ENCODE measurements at regions not wholly inside any gene's neighbourhood (a gene's known extent, or its start where the extent isn't known, plus 50 kb on each side); places are given as distances from the start of the nearest gene placed in this dataset.

DNA sequence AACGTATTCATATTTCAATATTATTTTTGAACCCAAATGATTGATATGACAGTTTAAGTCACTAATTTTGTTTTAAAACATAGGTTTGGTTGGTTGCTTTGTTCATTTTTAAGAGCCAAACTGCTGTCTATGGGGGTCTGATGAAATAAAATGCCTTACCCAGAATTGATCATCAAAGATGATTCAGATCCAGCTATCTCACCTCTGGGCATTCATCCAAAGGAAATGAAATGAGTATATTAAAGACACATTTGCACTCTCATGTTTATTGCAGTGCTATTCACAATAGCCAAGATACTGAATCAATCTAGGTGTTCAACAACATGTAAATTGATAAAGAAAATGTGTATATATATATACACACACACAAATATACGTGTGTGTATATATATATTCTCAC is 326.9 kb upstream of the GULP1 start:
- no peaks in the 10 kb centered on the region for H3K4me1 ChIP-seq
- no peak overlapping the region for H3K4me3 ChIP-seq
- no peaks in the 10 kb centered on the region for H3K9me3 ChIP-seq
- H3K36me3 ChIP-seq, result no peaks in the 10 kb centered on the region
- H3K27ac ChIP-seq, result no peak overlapping the region
- 59 to 91% (median 90%) methylated on average over 2 of the region's 2 CpGs for WGBS, 5 donors
- TF ChIP-seq POLR2A (IDR thresholded peaks at IDR 0.05), result no peak
- TF ChIP-seq, protein P1, sequence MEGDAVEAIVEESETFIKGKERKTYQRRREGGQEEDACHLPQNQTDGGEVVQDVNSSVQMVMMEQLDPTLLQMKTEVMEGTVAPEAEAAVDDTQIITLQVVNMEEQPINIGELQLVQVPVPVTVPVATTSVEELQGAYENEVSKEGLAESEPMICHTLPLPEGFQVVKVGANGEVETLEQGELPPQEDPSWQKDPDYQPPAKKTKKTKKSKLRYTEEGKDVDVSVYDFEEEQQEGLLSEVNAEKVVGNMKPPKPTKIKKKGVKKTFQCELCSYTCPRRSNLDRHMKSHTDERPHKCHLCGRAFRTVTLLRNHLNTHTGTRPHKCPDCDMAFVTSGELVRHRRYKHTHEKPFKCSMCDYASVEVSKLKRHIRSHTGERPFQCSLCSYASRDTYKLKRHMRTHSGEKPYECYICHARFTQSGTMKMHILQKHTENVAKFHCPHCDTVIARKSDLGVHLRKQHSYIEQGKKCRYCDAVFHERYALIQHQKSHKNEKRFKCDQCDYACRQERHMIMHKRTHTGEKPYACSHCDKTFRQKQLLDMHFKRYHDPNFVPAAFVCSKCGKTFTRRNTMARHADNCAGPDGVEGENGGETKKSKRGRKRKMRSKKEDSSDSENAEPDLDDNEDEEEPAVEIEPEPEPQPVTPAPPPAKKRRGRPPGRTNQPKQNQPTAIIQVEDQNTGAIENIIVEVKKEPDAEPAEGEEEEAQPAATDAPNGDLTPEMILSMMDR (IDR thresholded peaks at IDR 0.05), result no peak
- no peak for TF ChIP-seq POLR2AphosphoS5 (IDR thresholded peaks at IDR 0.05)
- H3K27me3 ChIP-seq, result no peaks in the 10 kb centered on the region
- intact Hi-C loops (cut with DNase I; ENCODE audit: low total_unique reads), result no loop called here
- DNase-seq, result no peak

GRCh38 chr2:187966924-187967323 is 324.8 kb upstream of the GULP1 start:
- TF ChIP-seq EP300 (IDR thresholded peaks at IDR 0.05) (no peak), POLR2A (IDR thresholded peaks at IDR 0.05) (no peak), POLR2AphosphoS5 (IDR thresholded peaks at IDR 0.05) (no peak)
- TF ChIP-seq, protein P1 (IDR thresholded peaks at IDR 0.05), result no peak
- intact Hi-C loops (cut with DNase I; ENCODE audit: low total_unique reads), result no loop called here
- DNase-seq, result no peak
- H3K27me3 ChIP-seq, result no peaks in the 10 kb centered on the region
- H3K4me3 ChIP-seq, result no peak overlapping the region
- no peaks in the 10 kb centered on the region for H3K36me3 ChIP-seq
- H3K27ac ChIP-seq, result no peak overlapping the region
- no peaks in the 10 kb centered on the region for H3K4me1 ChIP-seq
- no peaks in the 10 kb centered on the region for H3K9me3 ChIP-seq
- WGBS, 5 donors, result 23 to 36% (median 28%) methylated on average over 1 of the region's 1 CpG

DNA sequence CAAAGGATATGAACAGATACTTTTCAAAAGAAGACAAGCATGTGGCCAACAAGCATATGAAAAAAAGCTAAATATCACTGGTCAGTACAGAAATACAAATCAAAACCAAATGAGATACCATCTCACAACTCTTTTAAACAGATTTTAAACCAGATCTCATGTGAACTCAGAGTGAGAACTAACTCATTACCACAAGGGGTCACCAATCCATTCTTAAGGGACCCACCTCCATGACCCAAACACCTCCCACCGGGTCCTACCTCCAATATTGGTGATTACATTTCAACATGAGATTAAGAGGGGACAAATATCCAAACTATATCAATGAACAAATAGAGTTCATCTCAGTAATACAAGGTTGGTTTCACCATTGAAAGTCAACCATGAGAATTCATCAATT is 319.8 kb upstream of the GULP1 start:
- no peak overlapping the region for H3K4me3 ChIP-seq
- H3K27ac ChIP-seq, result no peak overlapping the region
- no peaks in the 10 kb centered on the region for H3K36me3 ChIP-seq
- H3K9me3 ChIP-seq, result no peaks in the 10 kb centered on the region
- 32 to 61% (median 47%) methylated on average over 1 of the region's 1 CpG for WGBS, 5 donors
- no peaks in the 10 kb centered on the region for H3K27me3 ChIP-seq
- H3K4me1 ChIP-seq, result no peaks in the 10 kb centered on the region
- no peak for DNase-seq
- TF ChIP-seq, protein P1 (IDR thresholded peaks at IDR 0.05), result no peak
- TF ChIP-seq POLR2AphosphoS5 (IDR thresholded peaks at IDR 0.05) (no peak), POLR2A (IDR thresholded peaks at IDR 0.05) (no peak), EP300 (IDR thresholded peaks at IDR 0.05) (no peak)
- intact Hi-C loops (cut with DNase I; ENCODE audit: low total_unique reads), result no loop called here

- no peaks in the 10 kb centered on the region for H3K9me3 ChIP-seq
- H3K27me3 ChIP-seq, result no peaks in the 10 kb centered on the region
- 73 to 86% (median 77%) methylated on average over 2 of the region's 2 CpGs for WGBS, 5 donors
- no peak overlapping the region for H3K27ac ChIP-seq
- DNase-seq, result no peak
- TF ChIP-seq, protein P1 (IDR thresholded peaks at IDR 0.05), result no peak
- no peak for TF ChIP-seq POLR2AphosphoS5 (IDR thresholded peaks at IDR 0.05)
- TF ChIP-seq EP300 (IDR thresholded peaks at IDR 0.05), result no peak
- TF ChIP-seq POLR2A (IDR thresholded peaks at IDR 0.05), result no peak
- H3K4me1 ChIP-seq, result no peaks in the 10 kb centered on the region
- intact Hi-C loops (cut with DNase I; ENCODE audit: low total_unique reads), result no loop called here
- no peaks in the 10 kb centered on the region for H3K36me3 ChIP-seq
- no peak overlapping the region for H3K4me3 ChIP-seq
Measured at GRCh38 chr2:187976259-187976985, 315.3 kb upstream of the GULP1 start.

Data from stomach (tissue), 8 donors.